ENCODE measurements at regions not wholly inside any gene's neighbourhood (a gene's known extent, or its start where the extent isn't known, plus 50 kb on each side); places are given as distances from the start of the nearest gene placed in this dataset.
A peak's percentile ranks its signal among the peaks of the same experiment; 100 is the strongest.

GRCh38 chr16:74094514-74094913 lies 202.1 kb upstream of the PSMD7 start:
- DNase-seq: no peak

GRCh38 chr16:74092336-74092735 lies 204.3 kb upstream of the PSMD7 start:
- DNase-seq: no peak

- no peak for DNase-seq
Observed at GRCh38 chr16:74090871-74091270, 205.7 kb upstream of the PSMD7 start.

GRCh38 chr16:74083541-74083940 lies 213.1 kb upstream of the PSMD7 start:
- DNase-seq: no peak

- no peak for DNase-seq
Observed at GRCh38 chr16:74080311-74080710, 216.3 kb upstream of the PSMD7 start.

- DNase-seq: no peak
Observed at GRCh38 chr16:74079232-74079586, 217.4 kb upstream of the PSMD7 start.

- no peak for DNase-seq
Observed at GRCh38 chr16:74078511-74079231, 217.9 kb upstream of the PSMD7 start.

- DNase-seq: no peak
Observed at GRCh38 chr16:74076568-74076967, 220.0 kb upstream of the PSMD7 start.

- DNase-seq: no peak
Observed at GRCh38 chr16:74075393-74075792, 221.2 kb upstream of the PSMD7 start.

- DNase-seq: no peak
Observed at GRCh38 chr16:74073456-74073855, 223.2 kb upstream of the PSMD7 start.

GRCh38 chr16:74071996-74072535 lies 224.5 kb upstream of the PSMD7 start:
- DNase-seq: no peak

- no peak for DNase-seq
Observed at GRCh38 chr16:74070237-74070636, 226.4 kb upstream of the PSMD7 start.

GRCh38 chr16:74064120-74064735 lies 232.4 kb upstream of the PSMD7 start:
- no peak for DNase-seq

- peak; percentile 31 for DNase-seq
Observed at GRCh38 chr16:74053826-74054225, 242.8 kb upstream of the PSMD7 start.

- DNase-seq: no peak
Observed at GRCh38 chr16:74053312-74053711, 243.3 kb upstream of the PSMD7 start.

- no peak for DNase-seq
Observed at GRCh38 chr16:74052016-74052415, 244.6 kb upstream of the PSMD7 start.

- DNase-seq: no peak
Observed at GRCh38 chr16:74049027-74049426, 247.6 kb upstream of the PSMD7 start.

- DNase-seq: no peak
Observed at GRCh38 chr16:74046524-74046923, 250.1 kb upstream of the PSMD7 start.

GRCh38 chr16:74045513-74045912 lies 251.1 kb upstream of the PSMD7 start:
- no peak for DNase-seq

GRCh38 chr16:74035816-74036215 lies 260.8 kb upstream of the PSMD7 start:
- DNase-seq: no peak

GRCh38 chr16:74034862-74035261 lies 261.8 kb upstream of the PSMD7 start:
- DNase-seq: peak; percentile 52

GRCh38 chr16:74034200-74034599 lies 262.4 kb upstream of the PSMD7 start:
- no peak for DNase-seq

GRCh38 chr16:74033441-74033995 lies 263.1 kb upstream of the PSMD7 start:
- no peak for DNase-seq

GRCh38 chr16:74031551-74031950 lies 265.1 kb upstream of the PSMD7 start:
- DNase-seq: no peak
